ENCODE measurements at regions not wholly inside any gene's neighbourhood (a gene's known extent, or its start where the extent isn't known, plus 50 kb on each side); places are given as distances from the start of the nearest gene placed in this dataset.

- Histone ChIP-seq H3K4me3 (replicated peaks; ENCODE audit: low read depth, low read length) (no peak overlapping the region), H3K27me3 (replicated peaks; ENCODE audit: control insufficient read depth, insufficient read depth, low read length) (no peaks in the 10 kb centered on the region), H3K36me3 (ENCODE audit: control insufficient read depth, insufficient read depth, low read length) (no peaks in the 10 kb centered on the region)
- TF ChIP-seq CTCF (IDR thresholded peaks at IDR 0.05; ENCODE audit: insufficient read depth, low read length, poor library complexity, severe bottlenecking): no peak
- no peak for DNase-seq (ENCODE audit: extremely low read depth, insufficient read length)
Observed at GRCh38 chr14:41073544-41073943, 533.1 kb upstream of the LRFN5 start.

GRCh38 chr14:41072776-41073175 lies 533.9 kb upstream of the LRFN5 start:
- Histone ChIP-seq H3K36me3 (ENCODE audit: control insufficient read depth, insufficient read depth, low read length) (no peaks in the 10 kb centered on the region), H3K27me3 (replicated peaks; ENCODE audit: control insufficient read depth, insufficient read depth, low read length) (no peaks in the 10 kb centered on the region), H3K4me3 (replicated peaks; ENCODE audit: low read depth, low read length) (no peak overlapping the region)
- no peak for DNase-seq (ENCODE audit: extremely low read depth, insufficient read length)
- no peak for TF ChIP-seq CTCF (IDR thresholded peaks at IDR 0.05; ENCODE audit: insufficient read depth, low read length, poor library complexity, severe bottlenecking)

GRCh38 chr14:41071351-41071750 lies 535.3 kb upstream of the LRFN5 start:
- no peak for TF ChIP-seq CTCF (IDR thresholded peaks at IDR 0.05; ENCODE audit: insufficient read depth, low read length, poor library complexity, severe bottlenecking)
- Histone ChIP-seq H3K36me3 (ENCODE audit: control insufficient read depth, insufficient read depth, low read length) (no peaks in the 10 kb centered on the region), H3K27me3 (replicated peaks; ENCODE audit: control insufficient read depth, insufficient read depth, low read length) (no peaks in the 10 kb centered on the region), H3K4me3 (replicated peaks; ENCODE audit: low read depth, low read length) (no peak overlapping the region)
- DNase-seq (ENCODE audit: extremely low read depth, insufficient read length): no peak

- Histone ChIP-seq H3K27me3 (replicated peaks; ENCODE audit: control insufficient read depth, insufficient read depth, low read length) (no peaks in the 10 kb centered on the region), H3K36me3 (ENCODE audit: control insufficient read depth, insufficient read depth, low read length) (no peaks in the 10 kb centered on the region), H3K4me3 (replicated peaks; ENCODE audit: low read depth, low read length) (no peak overlapping the region)
- no peak for DNase-seq (ENCODE audit: extremely low read depth, insufficient read length)
- no peak for TF ChIP-seq CTCF (IDR thresholded peaks at IDR 0.05; ENCODE audit: insufficient read depth, low read length, poor library complexity, severe bottlenecking)
Observed at GRCh38 chr14:41062826-41063225, 543.9 kb upstream of the LRFN5 start.

GRCh38 chr14:41055589-41055988 lies 551.1 kb upstream of the LRFN5 start:
- H3K4me3 ChIP-seq (replicated peaks; ENCODE audit: low read depth, low read length): no peak overlapping the region
- no peaks in the 10 kb centered on the region for H3K27me3 ChIP-seq (replicated peaks; ENCODE audit: control insufficient read depth, insufficient read depth, low read length)
- no peaks in the 10 kb centered on the region for H3K36me3 ChIP-seq (ENCODE audit: control insufficient read depth, insufficient read depth, low read length)

More at GRCh38 chr14:41055589-41055988, 551.1 kb upstream of the LRFN5 start:
- TF ChIP-seq CTCF (IDR thresholded peaks at IDR 0.05; ENCODE audit: insufficient read depth, low read length, poor library complexity, severe bottlenecking): no peak
- DNase-seq (ENCODE audit: extremely low read depth, insufficient read length): no peak

All from GM06990 (cell line).